ENCODE measurements at regions not wholly inside any gene's neighbourhood (a gene's known extent, or its start where the extent isn't known, plus 50 kb on each side); places are given as distances from the start of the nearest gene placed in this dataset.

DNA sequence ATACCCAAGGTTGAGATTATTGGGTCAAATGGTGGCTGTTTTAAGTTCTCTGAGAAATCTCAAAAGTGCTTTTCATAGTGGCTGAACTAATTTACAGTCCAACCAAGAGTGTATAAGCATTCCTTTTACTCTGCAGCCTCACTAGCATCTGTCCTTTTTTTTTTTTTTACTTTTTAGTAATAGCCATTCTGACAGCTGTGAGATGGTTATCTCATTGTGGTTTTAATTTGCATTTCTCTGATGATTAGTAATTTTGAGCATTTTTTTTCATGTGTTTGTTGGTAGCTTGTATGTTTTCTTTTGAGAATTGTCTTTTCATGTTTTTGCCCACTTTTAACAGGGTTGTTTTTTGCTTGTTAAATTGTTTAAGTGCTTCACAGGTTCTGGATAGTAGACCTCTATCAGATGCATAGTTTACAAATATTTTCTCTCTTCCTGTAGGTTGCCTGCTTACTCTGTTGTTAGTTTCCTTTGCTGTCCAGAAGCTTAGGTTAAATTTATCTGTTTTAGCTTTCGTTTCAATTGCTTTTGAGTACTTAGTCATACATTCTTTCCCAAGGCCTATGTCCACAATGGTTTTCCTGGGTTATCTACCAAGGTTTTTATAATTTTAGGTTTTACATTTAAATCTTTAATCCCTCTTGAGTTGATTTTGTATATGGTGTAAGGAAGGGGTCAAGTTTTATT is 881.3 kb upstream of the SEL1L start:
- Histone ChIP-seq H3K9me3 (no peaks in the 10 kb centered on the region), H3K36me3 (ENCODE audit: control insufficient read depth, insufficient read depth, low read length) (no peaks in the 10 kb centered on the region), H3K27me3 (replicated peaks; ENCODE audit: control insufficient read depth, insufficient read depth, low read length) (no peaks in the 10 kb centered on the region), H3K4me1 (no peaks in the 10 kb centered on the region), H3K4me3 (ENCODE audit: low read depth, low read length) (no peak overlapping the region)
- BruUV-seq (replicated peaks): no TSS peak
- DNase-seq: no peak
- no peak overlapping the region for H3K4me3 Mint-ChIP-seq (ENCODE audit: unreplicated experiment)
- no peaks in the 10 kb centered on the region for H3K36me3 Mint-ChIP-seq (ENCODE audit: insufficient read depth, unreplicated experiment)
- H3K27me3 Mint-ChIP-seq (ENCODE audit: insufficient read depth, unreplicated experiment): no peaks in the 10 kb centered on the region
- POLR2A ChIA-PET: no interaction called here
- TF ChIP-seq CTCF (IDR thresholded peaks at IDR 0.05; ENCODE audit: insufficient read depth in 1 of 2, low read depth in 1 of 2, low read length in 1 of 2, severe bottlenecking in 1 of 2, unreplicated experiment in 1 of 2): no peak
- no peaks in the 10 kb centered on the region for H3K4me1 Mint-ChIP-seq (ENCODE audit: low read depth, unreplicated experiment)
- CTCF ChIA-PET: no interaction called here
- intact Hi-C loops (cut with micrococcal nuclease; ENCODE audit: unreplicated experiment): no loop called here
- H3K27ac Mint-ChIP-seq (ENCODE audit: unreplicated experiment): no peak overlapping the region
- H3K9me3 Mint-ChIP-seq (ENCODE audit: unreplicated experiment): no peaks in the 10 kb centered on the region

GRCh38 chr14:82419933-82420332 is 886.3 kb upstream of the SEL1L start:
- no peaks in the 10 kb centered on the region for H3K4me1 ChIP-seq
- POLR2A ChIA-PET: no interaction called here
- H3K9me3 ChIP-seq: no peaks in the 10 kb centered on the region
- H3K27me3 ChIP-seq (replicated peaks; ENCODE audit: control insufficient read depth, insufficient read depth, low read length): no peaks in the 10 kb centered on the region
- no peak for DNase-seq
- no peak overlapping the region for H3K4me3 ChIP-seq (ENCODE audit: low read depth, low read length)
- H3K4me3 Mint-ChIP-seq (ENCODE audit: unreplicated experiment): no peak overlapping the region
- no peaks in the 10 kb centered on the region for H3K4me1 Mint-ChIP-seq (ENCODE audit: low read depth, unreplicated experiment)
- no peaks in the 10 kb centered on the region for H3K36me3 Mint-ChIP-seq (ENCODE audit: insufficient read depth, unreplicated experiment)
- BruUV-seq (replicated peaks): no TSS peak
- intact Hi-C loops (cut with micrococcal nuclease; ENCODE audit: unreplicated experiment): no loop called here
- H3K9me3 Mint-ChIP-seq (ENCODE audit: unreplicated experiment): no peaks in the 10 kb centered on the region
- H3K27me3 Mint-ChIP-seq (ENCODE audit: insufficient read depth, unreplicated experiment): no peaks in the 10 kb centered on the region
- CTCF ChIA-PET: no interaction called here
- no peak overlapping the region for H3K27ac Mint-ChIP-seq (ENCODE audit: unreplicated experiment)
- no peaks in the 10 kb centered on the region for H3K36me3 ChIP-seq (ENCODE audit: control insufficient read depth, insufficient read depth, low read length)
- no peak for TF ChIP-seq CTCF (IDR thresholded peaks at IDR 0.05; ENCODE audit: insufficient read depth in 1 of 2, low read depth in 1 of 2, low read length in 1 of 2, severe bottlenecking in 1 of 2, unreplicated experiment in 1 of 2)

DNA sequence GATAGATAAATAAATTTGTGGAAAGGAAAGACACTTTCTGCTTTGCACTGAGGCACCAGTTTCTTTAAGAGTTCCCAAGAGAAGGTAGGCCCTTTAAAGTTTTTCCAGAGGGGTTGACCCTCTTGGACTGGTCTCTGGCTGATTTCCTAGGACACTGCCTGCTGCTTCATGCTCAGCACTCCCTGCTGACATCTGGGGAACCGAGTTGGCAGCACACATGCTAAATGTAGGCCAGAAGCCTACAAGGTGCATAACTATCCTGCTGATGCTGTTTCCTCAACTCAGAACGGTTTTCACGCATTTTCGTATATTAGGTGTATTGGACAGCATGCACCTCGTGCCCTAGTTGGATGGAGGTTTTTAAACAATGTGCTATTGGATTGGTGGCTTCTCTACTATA is 887.2 kb upstream of the SEL1L start:
- H3K9me3 ChIP-seq: no peaks in the 10 kb centered on the region
- no peaks in the 10 kb centered on the region for H3K9me3 Mint-ChIP-seq (ENCODE audit: unreplicated experiment)
- CTCF ChIA-PET: no interaction called here
- H3K4me3 Mint-ChIP-seq (ENCODE audit: unreplicated experiment): no peak overlapping the region
- no peaks in the 10 kb centered on the region for H3K4me1 ChIP-seq
- no peaks in the 10 kb centered on the region for H3K27me3 ChIP-seq (replicated peaks; ENCODE audit: control insufficient read depth, insufficient read depth, low read length)
- H3K36me3 ChIP-seq (ENCODE audit: control insufficient read depth, insufficient read depth, low read length): no peaks in the 10 kb centered on the region
- no peak overlapping the region for H3K4me3 ChIP-seq (ENCODE audit: low read depth, low read length)
- no TSS peak for BruUV-seq (replicated peaks)
- H3K36me3 Mint-ChIP-seq (ENCODE audit: insufficient read depth, unreplicated experiment): no peaks in the 10 kb centered on the region
- H3K4me1 Mint-ChIP-seq (ENCODE audit: low read depth, unreplicated experiment): no peaks in the 10 kb centered on the region
- POLR2A ChIA-PET: no interaction called here
- no peak overlapping the region for H3K27ac Mint-ChIP-seq (ENCODE audit: unreplicated experiment)
- no peaks in the 10 kb centered on the region for H3K27me3 Mint-ChIP-seq (ENCODE audit: insufficient read depth, unreplicated experiment)
- no peak for DNase-seq
- intact Hi-C loops (cut with micrococcal nuclease; ENCODE audit: unreplicated experiment): no loop called here
- no peak for TF ChIP-seq CTCF (IDR thresholded peaks at IDR 0.05; ENCODE audit: insufficient read depth in 1 of 2, low read depth in 1 of 2, low read length in 1 of 2, severe bottlenecking in 1 of 2, unreplicated experiment in 1 of 2)

Data from Caco-2 (cell line).